ENCODE measurements at regions not wholly inside any gene's neighbourhood (a gene's known extent, or its start where the extent isn't known, plus 50 kb on each side); places are given as distances from the start of the nearest gene placed in this dataset.

DNA sequence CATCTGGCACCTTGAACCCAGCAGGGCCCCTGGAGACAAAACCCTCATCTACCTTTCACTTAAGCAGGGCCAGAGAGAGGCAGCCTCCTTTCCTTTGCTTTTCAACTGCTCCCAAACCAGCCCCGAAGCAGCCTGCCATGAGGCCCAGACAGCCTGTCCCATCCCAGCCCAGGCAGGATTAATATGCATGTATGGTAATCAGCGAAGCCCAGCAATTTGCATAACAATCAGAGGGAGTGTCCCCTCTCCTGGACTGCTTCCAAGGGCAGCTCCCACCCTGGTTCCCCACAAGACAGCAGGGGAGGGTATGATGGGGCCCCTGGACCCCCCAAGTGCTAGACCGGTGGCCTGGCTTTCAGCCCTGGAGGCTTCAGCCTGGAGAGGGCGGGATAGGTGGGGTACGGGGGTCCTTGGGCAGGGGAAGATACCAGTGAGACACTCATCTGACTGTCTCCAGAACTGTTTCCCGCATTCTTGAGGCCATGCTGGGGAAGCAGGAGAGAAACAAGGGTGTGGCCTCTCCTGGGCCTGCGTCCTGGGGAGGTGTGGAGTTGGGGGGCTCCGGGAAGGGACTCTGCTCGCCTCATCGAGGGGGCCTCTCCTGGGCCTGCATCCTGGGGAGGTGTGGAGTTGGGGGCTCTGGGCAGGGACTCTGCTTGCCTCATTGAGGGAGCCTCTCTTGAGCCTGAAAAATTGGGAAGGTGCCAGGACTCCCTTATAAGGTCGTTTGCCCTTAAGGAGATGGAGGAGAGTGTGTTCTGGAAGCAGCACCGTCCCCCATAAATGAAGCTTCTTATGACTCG, 93.2 kb upstream of the PRR5 start:
- TF ChIP-seq CTCF (IDR thresholded peaks at IDR 0.05; ENCODE audit: low read depth, low read length): no peak
- DNase-seq (ENCODE audit: extremely low read depth, low read depth): no peak

GRCh38 chr22:44606126-44606525, 95.9 kb upstream of the PRR5 start:
- DNase-seq (ENCODE audit: extremely low read depth, low read depth): no peak
- TF ChIP-seq CTCF (IDR thresholded peaks at IDR 0.05; ENCODE audit: low read depth, low read length): no peak

DNA sequence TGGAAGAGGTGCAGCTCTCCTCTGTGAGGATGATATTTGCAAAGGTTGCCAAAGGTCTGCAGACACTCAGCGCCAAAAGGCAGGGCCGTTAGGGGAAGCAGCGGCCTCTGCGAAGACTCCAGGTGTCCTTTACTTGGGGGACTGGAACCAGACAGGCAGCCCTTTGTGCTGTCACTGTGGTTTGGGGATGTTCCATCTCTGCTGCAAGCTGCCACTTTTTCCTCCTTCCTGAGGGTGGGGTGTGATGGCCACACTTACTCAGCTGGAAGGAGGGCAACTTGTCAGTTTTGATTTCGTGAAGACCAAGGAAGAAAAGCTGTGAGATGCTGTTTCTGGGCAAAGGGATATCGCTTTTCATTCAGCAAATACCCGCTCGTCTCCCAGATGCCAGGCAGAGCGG, 96.5 kb upstream of the PRR5 start:
- TF ChIP-seq CTCF (IDR thresholded peaks at IDR 0.05; ENCODE audit: low read depth, low read length): no peak

GRCh38 chr22:44604991-44605390, 97.0 kb upstream of the PRR5 start:
- no peak for DNase-seq (ENCODE audit: extremely low read depth, low read depth)
- TF ChIP-seq CTCF (IDR thresholded peaks at IDR 0.05; ENCODE audit: low read depth, low read length): no peak

More for the DNA sequence above, 96.5 kb upstream of the PRR5 start:
- no peak for DNase-seq (ENCODE audit: extremely low read depth, low read depth)

DNA sequence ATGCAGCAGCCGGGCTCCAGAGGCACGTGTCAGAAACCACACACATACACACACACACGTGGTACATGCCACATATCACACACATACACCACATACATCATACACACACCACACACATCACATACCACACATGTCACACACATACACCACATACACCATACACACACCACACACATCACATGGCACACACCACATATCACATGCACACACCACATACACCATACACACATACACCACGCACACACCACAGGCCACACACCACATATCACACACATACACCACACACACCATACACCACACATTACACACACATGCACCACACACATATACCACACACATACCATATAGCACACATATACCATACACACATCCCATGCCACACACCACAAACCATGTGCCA, 97.5 kb upstream of the PRR5 start:
- DNase-seq (ENCODE audit: extremely low read depth, low read depth): no peak
- no peak for TF ChIP-seq CTCF (IDR thresholded peaks at IDR 0.05; ENCODE audit: low read depth, low read length)

- no peak for TF ChIP-seq CTCF (IDR thresholded peaks at IDR 0.05; ENCODE audit: low read depth, low read length)
- no peak for DNase-seq (ENCODE audit: extremely low read depth, low read depth)
These were observed 98.2 kb upstream of the PRR5 start for GRCh38 chr22:44603767-44604166.

DNA sequence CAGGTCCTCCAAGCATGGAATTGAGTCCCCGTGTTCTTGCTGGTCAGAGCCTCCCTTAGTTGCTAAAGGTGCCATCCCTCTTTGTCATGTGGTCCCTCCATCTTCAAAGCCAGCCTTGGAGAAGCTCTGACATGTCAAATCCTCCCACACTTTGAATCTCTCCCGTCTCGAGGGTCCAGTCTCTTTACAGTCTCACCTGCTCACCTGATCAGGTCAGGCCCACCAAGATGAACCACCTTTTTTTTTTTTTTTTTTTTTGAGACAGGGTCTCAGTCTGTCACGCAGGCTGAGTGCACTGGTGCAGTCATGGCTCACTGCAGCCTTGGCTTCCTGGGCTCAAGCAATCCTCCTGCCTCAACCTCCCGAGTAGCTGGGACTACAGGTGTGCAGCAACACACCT, 100.3 kb upstream of the PRR5 start:
- DNase-seq (ENCODE audit: extremely low read depth, low read depth): no peak
- TF ChIP-seq CTCF (IDR thresholded peaks at IDR 0.05; ENCODE audit: low read depth, low read length): no peak

All from AG09319 (cell line).